Trophoblast cell (in vitro differentiated cells and primary cell): ENCODE measurements at regions not wholly inside any gene's neighbourhood (a gene's known extent, or its start where the extent isn't known, plus 50 kb on each side); places are given as distances from the start of the nearest gene placed in this dataset.

ENCODE experiments used
- DNase-seq, 2 donors: peaks; one replicate each; pipeline ENCODE4 v3.0.0-alpha.2; 2016
- H2AFZ ChIP-seq: 2 replicates; pipeline ENCODE4 v1.6.1; 2013; ENCODE audit warnings: low read length, moderate library complexity, mild to moderate bottlenecking; ENCODE audit not compliant: insufficient read depth, poor library complexity
- H2AK5ac ChIP-seq: 2 replicates; pipeline ENCODE4 v1.6.1; 2013; ENCODE audit warnings: mild to moderate bottlenecking, low read length
- H2BK120ac ChIP-seq: 2 replicates; pipeline ENCODE4 v1.6.1; 2013; ENCODE audit warnings: low read length, mild to moderate bottlenecking, moderate library complexity; ENCODE audit not compliant: insufficient read depth, poor library complexity
- H2BK12ac ChIP-seq: 2 replicates; pipeline ENCODE4 v1.6.1; 2013; ENCODE audit warnings: mild to moderate bottlenecking, low read length, moderate library complexity
- H2BK5ac ChIP-seq: 2 replicates; pipeline ENCODE4 v1.6.1; 2013; ENCODE audit warnings: low read length, low read depth, moderate library complexity, mild to moderate bottlenecking; ENCODE audit not compliant: poor library complexity
- H3K14ac ChIP-seq: 2 replicates; pipeline ENCODE4 v1.6.1; 2013; ENCODE audit warnings: mild to moderate bottlenecking, low read length
- H3K18ac ChIP-seq: 2 replicates; pipeline ENCODE4 v1.6.1; 2013; ENCODE audit warnings: mild to moderate bottlenecking, low read length
- H3K23ac ChIP-seq: 2 replicates; pipeline ENCODE4 v1.6.1; 2013; ENCODE audit warnings: low read length
- H3K27ac ChIP-seq: 2 replicates; pipeline ENCODE4 v1.5.1; 2013; ENCODE audit warnings: low read depth, mild to moderate bottlenecking, inconsistent platforms, low read length, moderate library complexity
- H3K27me3 ChIP-seq: 2 replicates; pipeline ENCODE4 v1.6.1; 2013; ENCODE audit warnings: inconsistent platforms, mild to moderate bottlenecking, low read length, moderate library complexity; ENCODE audit not compliant: insufficient read depth
- H3K36me3 ChIP-seq, 2 experiments: 1 replicate in 1 of 2; 2 replicates in 1 of 2; pipeline ENCODE4 v1.6.1; 2013; ENCODE audit warnings: low read length in 2 of 2, mild to moderate bottlenecking in 2 of 2, moderate library complexity in 1 of 2; ENCODE audit not compliant: insufficient read depth in 2 of 2, control insufficient read depth in 1 of 2
- H3K4ac ChIP-seq: 2 replicates; pipeline ENCODE4 v1.6.1; 2013; ENCODE audit warnings: low read depth, mild to moderate bottlenecking, low read length, moderate library complexity
- H3K4me1 ChIP-seq, 2 experiments: 1 replicate in 1 of 2; 2 replicates in 1 of 2; pipeline ENCODE4 v1.6.1; 2013; ENCODE audit warnings: low read length in 2 of 2, mild to moderate bottlenecking in 2 of 2, moderate library complexity in 1 of 2; ENCODE audit not compliant: insufficient read depth in 2 of 2, control insufficient read depth in 1 of 2
- H3K4me2 ChIP-seq: 2 replicates; pipeline ENCODE4 v1.6.1; 2013; ENCODE audit warnings: inconsistent platforms, mild to moderate bottlenecking, low read length, moderate library complexity
- H3K4me3 ChIP-seq: 2 replicates; pipeline ENCODE4 v1.5.1; 2013; ENCODE audit warnings: mild to moderate bottlenecking, low read depth, low read length, inconsistent platforms
- H3K79me1 ChIP-seq: one replicate; pipeline ENCODE4 v1.6.1; 2013; ENCODE audit warnings: low read length
- H3K79me2 ChIP-seq: 2 replicates; pipeline ENCODE4 v1.6.1; 2013; ENCODE audit warnings: low read length, mild to moderate bottlenecking; ENCODE audit not compliant: control insufficient read depth, insufficient read depth, poor library complexity
- H3K9ac ChIP-seq: 2 replicates; pipeline ENCODE4 v1.6.1; 2013; ENCODE audit warnings: mild to moderate bottlenecking, low read length
- H3K9me3 ChIP-seq: 2 replicates; pipeline ENCODE4 v1.6.1; 2013; ENCODE audit warnings: low read depth, mild to moderate bottlenecking, control low read depth, inconsistent platforms, low read length; ENCODE audit not compliant: insufficient read depth
- H4K12ac ChIP-seq: 2 replicates; pipeline ENCODE4 v1.6.1; 2013; ENCODE audit warnings: low read depth, mild to moderate bottlenecking, low read length, moderate library complexity
- H4K8ac ChIP-seq: 2 replicates; pipeline ENCODE4 v1.6.1; 2013; ENCODE audit warnings: low read depth, mild to moderate bottlenecking, low read length, moderate library complexity
- H4K91ac ChIP-seq: one replicate; pipeline ENCODE4 v1.6.1; 2013; ENCODE audit warnings: low read depth, mild to moderate bottlenecking, low read length, moderate library complexity
- WGBS: extraction: QIAGEN DNeasy Blood & Tissue Kit; methylation state at CpG from one replicate; pipeline ENCODE4 v1.1.7; 2013; ENCODE audit warnings: missing lambda C conversion rate; ENCODE audit not compliant: insufficient read length, insufficient coverage; ENCODE audit errors: extremely low coverage; 5-methylcytosine and 5-hydroxymethylcytosine counted together

GRCh38 chr2:33785201-33786106, 186.4 kb upstream of the FAM98A start:
- Histone ChIP-seq H2AK5ac (no peak overlapping the region), H4K91ac (no peak overlapping the region), H2BK12ac (no peak overlapping the region), H3K9ac (no peak overlapping the region), H3K79me2 (no peaks in the 10 kb centered on the region), H3K4ac (no peak overlapping the region), H3K36me3 (no peaks in the 10 kb centered on the region), H3K14ac (no peak overlapping the region), H3K9me3 (no peaks in the 10 kb centered on the region), H4K8ac (no peak overlapping the region), H2AFZ (no peak overlapping the region), H3K27ac (no peak overlapping the region), H2BK120ac (no peak overlapping the region), H3K23ac (no peak overlapping the region), H3K18ac (no peak overlapping the region), H3K4me2 (no peak overlapping the region), H3K4me1 (no peaks in the 10 kb centered on the region), H4K12ac (no peak overlapping the region), H3K79me1 (no peaks in the 10 kb centered on the region), H2BK5ac (no peak overlapping the region), H3K4me3 (no peak overlapping the region), H3K27me3 (no peaks in the 10 kb centered on the region)
- WGBS: no CpG with 5 or more reads among the region's 4 CpGs
- DNase-seq: no peak

DNA sequence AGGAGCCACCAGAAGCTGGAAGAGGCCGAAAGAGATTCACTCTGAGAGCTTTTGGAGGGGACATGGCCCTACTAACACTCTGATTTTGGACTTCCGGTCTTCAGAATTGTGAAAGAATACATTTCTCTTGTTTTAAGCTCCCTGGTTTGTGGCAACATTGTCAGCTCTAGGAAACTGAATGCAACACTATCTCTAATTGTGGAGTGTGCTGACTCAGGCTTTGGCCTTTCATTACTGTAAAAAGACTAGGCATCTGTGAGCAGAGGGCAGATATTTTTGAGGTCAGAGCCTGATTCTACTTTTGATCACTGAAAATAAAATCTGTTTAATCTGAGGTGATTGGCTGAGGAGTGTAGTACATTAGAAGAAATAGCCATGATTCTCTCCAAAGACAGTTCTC, 185.4 kb upstream of the FAM98A start:
- H2BK5ac ChIP-seq: no peak overlapping the region
- no peak overlapping the region for H4K91ac ChIP-seq
- H3K23ac ChIP-seq: no peak overlapping the region
- no peaks in the 10 kb centered on the region for H3K36me3 ChIP-seq
- no peak overlapping the region for H2AK5ac ChIP-seq
- H3K4ac ChIP-seq: no peak overlapping the region
- H3K9me3 ChIP-seq: no peaks in the 10 kb centered on the region
- H3K18ac ChIP-seq: no peak overlapping the region
- H4K12ac ChIP-seq: no peak overlapping the region
- no CpG with 5 or more reads among the region's 2 CpGs for WGBS
- no peak overlapping the region for H3K4me2 ChIP-seq
- no peak overlapping the region for H2BK120ac ChIP-seq
- H2AFZ ChIP-seq: no peak overlapping the region
- no peak overlapping the region for H3K14ac ChIP-seq
- H3K79me2 ChIP-seq: no peaks in the 10 kb centered on the region
- H2BK12ac ChIP-seq: no peak overlapping the region
- H3K27me3 ChIP-seq: no peaks in the 10 kb centered on the region
- no peak overlapping the region for H4K8ac ChIP-seq
- DNase-seq: no peak
- H3K4me3 ChIP-seq: no peak overlapping the region
- H3K27ac ChIP-seq: no peak overlapping the region
- no peaks in the 10 kb centered on the region for H3K79me1 ChIP-seq
- H3K9ac ChIP-seq: no peak overlapping the region
- H3K4me1 ChIP-seq: no peaks in the 10 kb centered on the region

GRCh38 chr2:33782395-33783230, 183.5 kb upstream of the FAM98A start:
- no peak for DNase-seq
- H3K4me2 ChIP-seq: no peak overlapping the region
- H3K9me3 ChIP-seq: no peaks in the 10 kb centered on the region
- H4K8ac ChIP-seq: no peak overlapping the region
- no peaks in the 10 kb centered on the region for H3K27me3 ChIP-seq
- no CpG with 5 or more reads among the region's 8 CpGs for WGBS
- no peak overlapping the region for H3K4me3 ChIP-seq
- H3K14ac ChIP-seq: no peak overlapping the region
- H4K12ac ChIP-seq: no peak overlapping the region
- H3K4ac ChIP-seq: no peak overlapping the region
- H2AK5ac ChIP-seq: no peak overlapping the region
- no peak overlapping the region for H2BK5ac ChIP-seq
- no peaks in the 10 kb centered on the region for H3K4me1 ChIP-seq
- no peak overlapping the region for H4K91ac ChIP-seq
- no peak overlapping the region for H2AFZ ChIP-seq
- H3K9ac ChIP-seq: no peak overlapping the region
- H3K79me2 ChIP-seq: no peaks in the 10 kb centered on the region
- H3K23ac ChIP-seq: no peak overlapping the region
- no peak overlapping the region for H2BK120ac ChIP-seq
- H3K79me1 ChIP-seq: no peaks in the 10 kb centered on the region
- no peak overlapping the region for H3K27ac ChIP-seq
- no peaks in the 10 kb centered on the region for H3K36me3 ChIP-seq
- no peak overlapping the region for H3K18ac ChIP-seq
- no peak overlapping the region for H2BK12ac ChIP-seq

DNA sequence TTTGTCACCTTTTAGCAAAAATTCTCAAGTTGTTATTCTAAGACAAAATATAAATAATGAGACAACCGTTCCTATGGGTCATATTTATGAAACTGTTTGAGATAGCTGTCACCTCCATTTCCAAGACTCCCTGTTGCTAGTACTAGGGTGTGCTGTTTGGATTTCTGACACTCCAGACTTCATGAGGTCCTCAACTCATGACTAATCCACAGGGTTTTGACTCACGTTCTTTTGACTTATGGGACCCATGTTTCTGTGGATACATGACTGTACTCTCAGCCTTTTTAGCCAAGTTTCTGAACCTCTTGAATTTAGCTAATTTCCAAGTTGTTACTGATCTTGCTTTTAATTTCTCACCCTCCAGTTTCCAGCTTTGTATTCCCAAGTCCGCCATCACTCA, 178.7 kb upstream of the FAM98A start:
- no peak for DNase-seq
- Histone ChIP-seq H3K4me1 (no peaks in the 10 kb centered on the region), H3K4me2 (no peak overlapping the region), H3K9ac (no peak overlapping the region), H3K23ac (no peak overlapping the region), H3K27ac (no peak overlapping the region), H3K79me2 (no peaks in the 10 kb centered on the region), H4K8ac (no peak overlapping the region), H3K79me1 (no peaks in the 10 kb centered on the region), H3K4ac (no peak overlapping the region), H3K36me3 (no peaks in the 10 kb centered on the region), H2AK5ac (no peak overlapping the region), H3K18ac (no peak overlapping the region), H2BK120ac (no peak overlapping the region), H4K12ac (no peak overlapping the region), H3K14ac (no peak overlapping the region), H4K91ac (no peak overlapping the region), H2BK12ac (no peak overlapping the region), H2BK5ac (no peak overlapping the region), H3K27me3 (no peaks in the 10 kb centered on the region), H3K4me3 (no peak overlapping the region), H3K9me3 (peaks cover 3% of the 10 kb centered on the region), H2AFZ (no peak overlapping the region)
- WGBS: no CpG with 5 or more reads among the region's 3 CpGs
